ENCODE measurements at regions not wholly inside any gene's neighbourhood (a gene's known extent, or its start where the extent isn't known, plus 50 kb on each side); places are given as distances from the start of the nearest gene placed in this dataset.

DNA sequence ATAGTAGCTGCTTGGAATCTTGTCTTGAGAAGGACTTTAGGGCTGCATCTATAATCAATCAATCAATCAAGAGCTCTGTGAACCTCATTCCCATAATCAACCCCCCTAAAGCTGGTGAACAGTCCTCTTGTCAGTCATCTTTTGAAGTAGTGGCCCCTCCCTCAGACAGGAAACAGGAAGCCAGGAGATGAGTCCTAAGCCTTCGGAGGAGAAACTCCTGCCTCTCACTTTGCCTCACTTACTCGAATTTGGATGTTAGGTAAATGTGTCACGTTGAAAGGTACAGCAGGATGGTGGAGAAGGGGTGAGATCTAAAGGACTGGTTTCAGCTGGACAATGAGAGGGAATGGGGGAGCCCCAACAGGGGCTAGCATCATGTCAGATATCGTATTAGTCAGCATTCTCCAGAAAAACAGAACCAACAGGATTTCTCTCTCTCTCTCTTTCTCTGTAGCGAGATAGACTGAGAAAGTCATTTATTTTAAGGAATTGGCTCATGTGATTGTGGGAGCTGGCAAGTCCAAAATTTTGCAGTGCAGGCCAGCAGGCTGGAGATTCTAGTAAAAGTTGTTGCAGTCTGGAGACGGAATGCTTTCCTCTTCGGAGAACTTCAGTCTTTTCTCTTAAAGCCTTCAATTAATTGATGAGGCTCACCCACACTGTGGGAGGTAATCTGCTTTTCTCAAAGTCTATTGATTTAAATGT, 144.4 kb upstream of the PWP1 start:
- no peak overlapping the region for H3K9ac ChIP-seq (replicated peaks; ENCODE audit: extremely low read depth, insufficient read depth, low read length)
- dilution Hi-C loops (cut with MboI; ENCODE audit: extremely low pct_ligation_motif_present, low sequenced_read_pairs) = no loop called here
- no peaks in the 10 kb centered on the region for H3K36me3 ChIP-seq (ENCODE audit: control insufficient read depth in 2 of 2, extremely low read depth in 1 of 2, insufficient read depth in 2 of 2, low read length in 2 of 2)
- no peaks in the 10 kb centered on the region for H3K27me3 ChIP-seq (ENCODE audit: control insufficient read depth in 2 of 2, insufficient read depth in 2 of 2, low read length in 2 of 2)
- POLR2A ChIA-PET = no interaction called here
- no peak for DNase-seq (ENCODE audit: low read depth, low spot score)
- H3K4me3 ChIP-seq (replicated peaks in 1 of 3; ENCODE audit: insufficient read depth in 1 of 3, low read depth in 1 of 3, low read length in 3 of 3) = no peak overlapping the region
- no peaks in the 10 kb centered on the region for H3K79me2 ChIP-seq (ENCODE audit: control insufficient read depth, insufficient read depth, low read length)
- BruUV-seq (replicated peaks) = no TSS peak
- H3K4me1 ChIP-seq (ENCODE audit: control insufficient read depth, extremely low read depth, insufficient read depth, low read length) = no peaks in the 10 kb centered on the region
- CTCF ChIA-PET = no interaction called here
- H3K27ac ChIP-seq (ENCODE audit: insufficient read depth, low read depth, low read length) = no peak overlapping the region
- FAIRE-seq = no peak
- no peaks in the 10 kb centered on the region for H3K9me3 ChIP-seq (replicated peaks; ENCODE audit: control insufficient read depth, insufficient read depth, low read length)
- H2AFZ ChIP-seq (ENCODE audit: low read depth, low read length) = no peak overlapping the region
- intact Hi-C loops (cut with micrococcal nuclease) = no loop called here
- H4K20me1 ChIP-seq (replicated peaks; ENCODE audit: control insufficient read depth, extremely low read depth, insufficient read depth, low read length) = no peaks in the 10 kb centered on the region
- no peak for TF ChIP-seq MYC (IDR thresholded peaks at IDR 0.05; ENCODE audit: low read depth, low read length)
- TF ChIP-seq POLR2AphosphoS5 (IDR thresholded peaks at IDR 0.05; ENCODE audit: insufficient read depth, low read depth, low read length) = no peak
- TF ChIP-seq EZH2 (IDR thresholded peaks at IDR 0.05; ENCODE audit: borderline replicate concordance, low read depth, low read length, severe bottlenecking) = no peak
- TF ChIP-seq, protein P1, sequence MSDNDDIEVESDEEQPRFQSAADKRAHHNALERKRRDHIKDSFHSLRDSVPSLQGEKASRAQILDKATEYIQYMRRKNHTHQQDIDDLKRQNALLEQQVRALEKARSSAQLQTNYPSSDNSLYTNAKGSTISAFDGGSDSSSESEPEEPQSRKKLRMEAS (IDR thresholded peaks at IDR 0.05; ENCODE audit: insufficient read depth, insufficient read length) = no peak
- TF ChIP-seq GATA2 (IDR thresholded peaks at IDR 0.05; ENCODE audit: insufficient read depth, insufficient read length, low read depth, low read length) = no peak
- TF ChIP-seq FOS (IDR thresholded peaks at IDR 0.05; ENCODE audit: borderline replicate concordance, insufficient read depth, low read length) = no peak
- TF ChIP-seq JUN (IDR thresholded peaks at IDR 0.05; ENCODE audit: borderline replicate concordance, insufficient read depth, insufficient read length, low read depth) = no peak
- TF ChIP-seq, protein P2, sequence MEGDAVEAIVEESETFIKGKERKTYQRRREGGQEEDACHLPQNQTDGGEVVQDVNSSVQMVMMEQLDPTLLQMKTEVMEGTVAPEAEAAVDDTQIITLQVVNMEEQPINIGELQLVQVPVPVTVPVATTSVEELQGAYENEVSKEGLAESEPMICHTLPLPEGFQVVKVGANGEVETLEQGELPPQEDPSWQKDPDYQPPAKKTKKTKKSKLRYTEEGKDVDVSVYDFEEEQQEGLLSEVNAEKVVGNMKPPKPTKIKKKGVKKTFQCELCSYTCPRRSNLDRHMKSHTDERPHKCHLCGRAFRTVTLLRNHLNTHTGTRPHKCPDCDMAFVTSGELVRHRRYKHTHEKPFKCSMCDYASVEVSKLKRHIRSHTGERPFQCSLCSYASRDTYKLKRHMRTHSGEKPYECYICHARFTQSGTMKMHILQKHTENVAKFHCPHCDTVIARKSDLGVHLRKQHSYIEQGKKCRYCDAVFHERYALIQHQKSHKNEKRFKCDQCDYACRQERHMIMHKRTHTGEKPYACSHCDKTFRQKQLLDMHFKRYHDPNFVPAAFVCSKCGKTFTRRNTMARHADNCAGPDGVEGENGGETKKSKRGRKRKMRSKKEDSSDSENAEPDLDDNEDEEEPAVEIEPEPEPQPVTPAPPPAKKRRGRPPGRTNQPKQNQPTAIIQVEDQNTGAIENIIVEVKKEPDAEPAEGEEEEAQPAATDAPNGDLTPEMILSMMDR (IDR thresholded peaks at IDR 0.05; ENCODE audit: extremely low read depth in 1 of 2, insufficient read depth in 1 of 2, low read depth in 1 of 2, low read length in 2 of 2) = no peak
- no peak for TF ChIP-seq POLR2A (IDR thresholded peaks at IDR 0.05; ENCODE audit: low read depth, low read length)
- no peak overlapping the region for H3K4me2 ChIP-seq (ENCODE audit: insufficient read depth, low read length)
- no peaks in the 10 kb centered on the region for H3K9me1 ChIP-seq (replicated peaks; ENCODE audit: control insufficient read depth, extremely low read depth, insufficient read depth, low read length)
